ENCODE measurements at regions not wholly inside any gene's neighbourhood (a gene's known extent, or its start where the extent isn't known, plus 50 kb on each side); places are given as distances from the start of the nearest gene placed in this dataset.
A peak's percentile ranks its signal among the peaks of the same experiment; 100 is the strongest.

DNA sequence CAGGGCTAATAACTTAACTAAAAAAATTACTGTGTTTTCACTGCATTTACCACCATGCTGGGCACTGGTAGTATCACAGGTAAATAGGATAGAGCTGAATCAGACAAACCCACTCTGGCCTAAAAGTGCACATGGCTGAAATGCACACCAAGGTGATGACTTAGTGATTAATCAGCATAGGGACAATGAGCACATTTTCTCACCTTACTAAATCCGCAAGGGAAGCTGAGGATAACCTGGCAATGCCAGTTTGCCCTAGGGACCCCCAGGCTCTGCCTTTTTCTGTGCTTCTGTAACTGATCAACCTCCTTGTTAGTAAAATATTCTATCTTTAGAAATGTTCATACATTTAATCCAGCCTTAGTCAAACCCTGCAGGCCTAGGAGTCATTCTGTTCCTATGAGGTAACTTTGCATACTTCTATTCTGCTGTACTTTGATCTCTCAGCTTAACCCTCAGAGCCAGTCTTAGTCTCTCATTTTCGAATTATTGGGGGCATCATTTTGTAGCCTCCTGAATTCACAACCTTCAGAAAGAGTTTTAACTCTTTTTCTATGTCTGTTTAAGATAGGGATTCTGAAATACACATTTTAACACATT, 562.9 kb upstream of the KCNMB2 start:
- no peaks in the 10 kb centered on the region for H3K27me3 Mint-ChIP-seq (ENCODE audit: low read depth)
- H3K4me3 Mint-ChIP-seq, result no peak overlapping the region
- DNase-seq (no peak), ATAC-seq (replicated peaks in 1 of 2) (peak in 1 of 2 donors; percentile 57)
- H3K36me3 Mint-ChIP-seq (ENCODE audit: insufficient read depth in 2 of 2), result no peaks in the 10 kb centered on the region
- no peaks in the 10 kb centered on the region for H3K9me3 Mint-ChIP-seq
- H3K27ac Mint-ChIP-seq, result no peak overlapping the region
- peaks cover 6% of the 10 kb centered on the region for H3K4me1 Mint-ChIP-seq (ENCODE audit: low read depth)

DNA sequence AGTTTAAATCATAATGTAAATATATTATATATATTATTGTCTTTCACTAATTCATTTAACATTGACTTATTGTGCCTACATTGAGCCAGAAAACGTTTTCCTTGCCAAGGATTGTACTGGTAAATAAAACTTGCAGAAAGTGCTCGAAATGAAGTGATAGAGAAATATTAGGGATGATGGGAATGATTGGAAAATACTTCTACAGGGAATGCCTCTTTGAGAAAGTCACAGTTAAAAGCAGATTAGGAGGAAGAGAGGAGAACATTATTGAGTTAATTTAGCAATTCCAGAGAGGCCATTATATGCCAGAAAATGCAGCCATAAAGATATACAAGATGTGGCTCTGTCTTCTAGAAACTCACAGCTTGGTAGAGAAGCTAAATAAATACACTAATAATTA, 560.0 kb upstream of the KCNMB2 start:
- no peak overlapping the region for H3K4me3 Mint-ChIP-seq
- H3K36me3 Mint-ChIP-seq (ENCODE audit: insufficient read depth in 2 of 2), result no peaks in the 10 kb centered on the region
- H3K4me1 Mint-ChIP-seq (ENCODE audit: low read depth), result peaks cover 6% of the 10 kb centered on the region
- no peaks in the 10 kb centered on the region for H3K27me3 Mint-ChIP-seq (ENCODE audit: low read depth)
- no peaks in the 10 kb centered on the region for H3K9me3 Mint-ChIP-seq
- ATAC-seq (replicated peaks in 1 of 2), result no peak
- no peak for DNase-seq
- no peak overlapping the region for H3K27ac Mint-ChIP-seq

DNA sequence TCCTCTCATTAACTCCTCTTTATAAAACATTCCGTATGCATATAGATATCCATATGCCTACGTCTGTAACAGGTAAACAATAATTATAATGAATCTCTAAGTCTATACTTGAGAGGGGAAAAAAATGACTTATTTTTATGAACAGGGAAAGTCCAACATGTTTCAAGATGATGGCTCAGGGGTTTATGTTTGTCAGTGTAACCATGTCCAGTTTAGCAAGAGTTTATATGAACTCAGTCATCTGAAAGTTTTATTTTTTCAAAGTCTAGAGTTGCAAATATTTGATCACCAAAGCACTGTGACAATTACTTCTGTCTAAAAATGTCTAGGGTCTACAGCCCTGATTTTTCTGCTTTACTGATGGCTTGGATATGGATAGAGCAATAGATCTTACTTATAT, 559.4 kb upstream of the KCNMB2 start:
- no peaks in the 10 kb centered on the region for H3K36me3 Mint-ChIP-seq (ENCODE audit: insufficient read depth in 2 of 2)
- H3K4me3 Mint-ChIP-seq, result no peak overlapping the region
- H3K9me3 Mint-ChIP-seq, result no peaks in the 10 kb centered on the region
- H3K27me3 Mint-ChIP-seq (ENCODE audit: low read depth), result no peaks in the 10 kb centered on the region
- DNase-seq (no peak), ATAC-seq (replicated peaks in 1 of 2) (no peak)
- no peak overlapping the region for H3K27ac Mint-ChIP-seq
- H3K4me1 Mint-ChIP-seq (ENCODE audit: low read depth), result peaks cover 13% of the 10 kb centered on the region

- DNase-seq, result peak; percentile 8 to 18
- Mint-ChIP-seq H3K9me3 (peaks cover 0 to 1% of the 10 kb centered on the region in 2 donors), H3K36me3 (ENCODE audit: insufficient read depth in 2 of 2) (no peaks in the 10 kb centered on the region), H3K4me3 (no peak overlapping the region), H3K27ac (peak overlapping the region; percentile 73), H3K27me3 (ENCODE audit: low read depth) (no peaks in the 10 kb centered on the region), H3K4me1 (ENCODE audit: low read depth) (peaks cover 19% of the 10 kb centered on the region)
- ATAC-seq (replicated peaks in 1 of 2), result peak; percentile 79 to 93
These were observed 558.7 kb upstream of the KCNMB2 start for GRCh38 chr3:177977381-177978158.

DNA sequence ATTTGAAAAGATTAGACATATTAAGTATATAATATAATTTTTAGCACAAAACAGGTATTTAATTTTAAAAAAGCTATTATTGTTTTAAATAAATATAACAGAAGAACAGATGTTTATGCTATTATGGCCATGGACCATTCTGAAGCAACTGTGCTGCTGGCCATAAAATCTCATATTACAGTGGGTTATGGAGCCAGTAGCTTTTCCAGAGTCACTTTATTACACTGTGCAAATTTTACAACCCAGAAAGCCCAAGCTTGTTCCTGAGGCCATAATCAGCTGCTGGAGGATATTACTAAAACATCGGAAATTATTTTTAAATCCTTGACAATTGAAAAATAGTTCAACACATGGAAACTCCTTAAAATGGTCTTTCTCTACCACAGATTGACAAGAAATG, 557.3 kb upstream of the KCNMB2 start:
- DNase-seq, result no peak
- ATAC-seq (replicated peaks in 1 of 2), result no peak
- Mint-ChIP-seq H3K4me1 (ENCODE audit: low read depth) (peaks cover 19% of the 10 kb centered on the region), H3K9me3 (peaks cover 0 to 4% of the 10 kb centered on the region in 2 donors), H3K27me3 (ENCODE audit: low read depth) (no peaks in the 10 kb centered on the region), H3K36me3 (ENCODE audit: insufficient read depth in 2 of 2) (no peaks in the 10 kb centered on the region), H3K27ac (no peak overlapping the region), H3K4me3 (no peak overlapping the region)

- H3K4me3 Mint-ChIP-seq, result no peak overlapping the region
- peaks cover 19% of the 10 kb centered on the region for H3K4me1 Mint-ChIP-seq (ENCODE audit: low read depth)
- DNase-seq, result no peak
- no peak overlapping the region for H3K27ac Mint-ChIP-seq
- no peaks in the 10 kb centered on the region for H3K27me3 Mint-ChIP-seq (ENCODE audit: low read depth)
- no peaks in the 10 kb centered on the region for H3K36me3 Mint-ChIP-seq (ENCODE audit: insufficient read depth in 2 of 2)
- peaks cover 0 to 4% of the 10 kb centered on the region in 2 donors for H3K9me3 Mint-ChIP-seq
- ATAC-seq (replicated peaks in 1 of 2), result no peak
These were observed 556.5 kb upstream of the KCNMB2 start for GRCh38 chr3:177979703-177980102.

GRCh38 chr3:177981576-177981975, 554.7 kb upstream of the KCNMB2 start:
- Mint-ChIP-seq H3K4me3 (no peak overlapping the region), H3K4me1 (ENCODE audit: low read depth) (peaks cover 19% of the 10 kb centered on the region), H3K9me3 (peaks cover 2 to 4% of the 10 kb centered on the region in 2 donors), H3K27me3 (ENCODE audit: low read depth) (no peaks in the 10 kb centered on the region), H3K27ac (no peak overlapping the region), H3K36me3 (ENCODE audit: insufficient read depth in 2 of 2) (no peaks in the 10 kb centered on the region)
- DNase-seq, result no peak
- ATAC-seq (replicated peaks in 1 of 2), result peak in 1 of 2 donors; percentile 25

DNA sequence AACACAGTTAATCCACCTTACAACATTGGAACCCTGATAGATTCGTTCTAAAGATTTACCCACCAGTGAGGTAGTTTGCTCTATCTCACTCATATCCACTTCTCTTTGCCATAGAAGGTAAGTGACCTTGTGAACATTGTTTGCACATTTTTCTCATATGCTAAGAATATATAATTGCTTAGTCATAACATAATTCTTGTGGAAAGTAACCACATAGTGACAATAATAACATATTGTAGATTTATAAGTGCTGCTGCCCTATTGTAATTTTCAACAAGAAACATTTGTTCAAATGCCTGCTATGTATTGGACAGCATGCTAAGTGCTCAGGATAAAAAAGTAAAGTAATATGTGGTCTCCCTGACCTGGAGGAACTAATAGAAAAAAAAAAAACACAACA, 554.2 kb upstream of the KCNMB2 start:
- Mint-ChIP-seq H3K4me1 (ENCODE audit: low read depth) (peaks cover 19% of the 10 kb centered on the region), H3K4me3 (no peak overlapping the region), H3K36me3 (ENCODE audit: insufficient read depth in 2 of 2) (no peaks in the 10 kb centered on the region), H3K27ac (no peak overlapping the region), H3K9me3 (peaks cover 2 to 4% of the 10 kb centered on the region in 2 donors), H3K27me3 (ENCODE audit: low read depth) (no peaks in the 10 kb centered on the region)
- DNase-seq, result no peak
- peak; percentile 28 to 51 for ATAC-seq (replicated peaks in 1 of 2)

DNA sequence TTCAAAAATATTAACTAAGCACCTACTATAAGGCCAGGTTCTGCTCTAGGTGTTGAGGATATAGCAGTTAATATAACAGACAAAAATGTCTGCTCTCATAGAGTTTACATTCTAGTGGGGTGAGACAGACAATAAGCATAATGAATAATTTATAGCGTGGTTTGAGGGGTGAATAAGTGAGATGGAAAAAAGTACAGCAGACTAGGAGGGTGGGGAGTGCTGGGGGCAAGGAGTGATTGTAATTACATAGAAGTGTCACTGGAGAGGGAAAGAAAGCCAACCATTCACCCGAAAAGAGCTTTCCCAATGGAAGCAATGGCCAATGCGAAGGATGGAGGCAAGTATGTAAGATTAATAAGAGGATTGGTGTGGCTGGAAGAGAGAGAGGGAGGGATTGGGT, 552.9 kb upstream of the KCNMB2 start:
- no peak for DNase-seq
- Mint-ChIP-seq H3K27ac (no peak overlapping the region), H3K36me3 (ENCODE audit: insufficient read depth in 2 of 2) (no peaks in the 10 kb centered on the region), H3K4me3 (no peak overlapping the region), H3K9me3 (peaks cover 2 to 4% of the 10 kb centered on the region in 2 donors), H3K27me3 (ENCODE audit: low read depth) (no peaks in the 10 kb centered on the region), H3K4me1 (ENCODE audit: low read depth) (peaks cover 14% of the 10 kb centered on the region)
- no peak for ATAC-seq (replicated peaks in 1 of 2)

DNA sequence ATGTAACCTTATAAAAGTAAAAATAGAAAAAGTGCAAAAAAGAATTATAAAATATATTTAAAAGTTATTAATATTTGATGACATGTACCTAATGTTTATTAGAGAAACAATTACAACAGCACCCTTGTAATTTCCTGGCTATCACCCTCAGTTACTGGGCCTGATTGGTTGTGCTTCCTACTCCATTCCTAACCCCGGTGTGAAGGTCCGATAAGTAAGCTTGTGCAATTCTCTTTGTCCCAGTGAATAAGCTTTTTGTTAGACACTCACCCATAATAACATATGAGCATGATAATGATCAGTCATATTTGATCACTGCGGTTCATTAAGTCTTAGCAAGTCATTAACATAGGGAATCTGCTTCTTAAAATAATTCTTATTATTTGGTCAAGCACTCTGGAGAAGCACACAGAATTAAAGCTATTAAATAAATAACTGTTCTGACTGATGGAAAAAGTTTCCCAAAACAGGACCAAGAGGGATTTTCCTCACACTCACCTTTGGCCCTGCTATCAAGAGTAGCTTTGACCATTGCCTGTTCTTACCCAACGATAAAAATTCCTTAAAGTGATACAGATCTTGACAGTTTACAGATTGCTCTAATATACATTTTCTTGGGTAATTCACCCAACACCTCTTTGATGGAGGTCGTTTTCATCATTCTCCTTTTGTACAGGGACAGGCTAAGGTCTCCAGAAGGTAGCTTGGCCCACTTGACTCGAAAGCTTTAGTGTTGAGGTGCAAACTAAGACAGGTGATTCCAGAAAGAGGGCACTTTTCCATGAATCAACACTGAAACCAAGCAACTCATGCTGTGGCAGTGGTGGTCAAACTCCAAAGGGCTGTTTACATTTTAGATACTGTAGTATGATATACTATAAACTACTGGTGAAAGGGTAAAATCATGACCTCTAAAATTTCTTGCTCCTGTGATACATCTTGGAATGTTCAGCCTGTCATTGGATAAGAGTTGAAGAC, 543.0 kb upstream of the KCNMB2 start:
- peaks cover 0 to 3% of the 10 kb centered on the region in 2 donors for H3K36me3 Mint-ChIP-seq (ENCODE audit: insufficient read depth in 2 of 2)
- no peaks in the 10 kb centered on the region for H3K27me3 Mint-ChIP-seq (ENCODE audit: low read depth)
- no peak overlapping the region for H3K27ac Mint-ChIP-seq
- no peak for ATAC-seq (replicated peaks in 1 of 2)
- H3K4me1 Mint-ChIP-seq (ENCODE audit: low read depth), result peaks cover 32% of the 10 kb centered on the region
- H3K9me3 Mint-ChIP-seq, result peaks cover 0 to under 1% of the 10 kb centered on the region in 2 donors
- DNase-seq, result no peak
- H3K4me3 Mint-ChIP-seq, result no peak overlapping the region

- H3K27me3 Mint-ChIP-seq (ENCODE audit: low read depth), result no peaks in the 10 kb centered on the region
- DNase-seq, result no peak
- H3K4me1 Mint-ChIP-seq (ENCODE audit: low read depth), result peaks cover 32% of the 10 kb centered on the region
- peak overlapping the region; percentile 77 for H3K27ac Mint-ChIP-seq
- peak overlapping the region in 1 of 2 donors; percentile 63 for H3K4me3 Mint-ChIP-seq
- H3K36me3 Mint-ChIP-seq (ENCODE audit: insufficient read depth in 2 of 2), result peaks cover 6 to 11% of the 10 kb centered on the region in 2 donors
- peak; percentile 32 to 43 for ATAC-seq (replicated peaks in 1 of 2)
- peaks cover 3 to 5% of the 10 kb centered on the region in 2 donors for H3K9me3 Mint-ChIP-seq
These were observed 541.3 kb upstream of the KCNMB2 start for GRCh38 chr3:177994976-177995375.

DNA sequence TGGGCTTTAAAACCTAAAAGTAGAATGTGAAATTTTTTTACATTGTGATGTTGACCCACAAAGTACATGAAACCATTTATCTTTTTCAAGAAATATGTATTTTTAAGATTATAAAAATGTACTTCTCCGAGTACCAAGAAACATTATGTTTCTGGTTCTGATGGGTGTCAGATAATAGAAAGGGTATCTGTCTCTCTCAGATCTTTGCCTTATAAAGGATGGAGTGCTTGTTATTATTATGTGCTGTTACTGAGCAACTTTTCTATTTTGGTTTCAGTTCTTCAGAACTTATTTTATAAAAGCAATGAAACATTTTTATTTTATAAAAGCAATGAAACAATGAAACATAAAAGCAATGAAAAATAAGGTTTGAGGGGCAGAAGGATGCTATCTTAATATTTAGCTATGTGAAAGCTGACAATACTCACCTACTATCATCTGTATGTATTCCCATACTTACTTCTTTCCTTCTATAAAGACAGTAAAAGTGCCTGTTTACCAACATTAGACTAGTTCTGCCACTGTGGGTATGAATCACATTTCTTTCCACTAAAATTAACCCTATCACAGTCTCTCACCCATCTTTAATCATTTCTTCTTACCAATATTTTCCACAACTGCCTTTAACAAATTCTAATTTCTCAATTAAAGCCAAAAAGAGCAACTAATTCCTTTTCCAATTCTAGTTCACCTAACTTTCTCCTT, 540.7 kb upstream of the KCNMB2 start:
- H3K4me3 Mint-ChIP-seq, result peak overlapping the region; percentile 2 to 48
- ATAC-seq (replicated peaks in 1 of 2), result peak; percentile 47 to 63

More for the DNA sequence above, 540.7 kb upstream of the KCNMB2 start:
- peaks cover 3 to 5% of the 10 kb centered on the region in 2 donors for H3K9me3 Mint-ChIP-seq
- H3K27me3 Mint-ChIP-seq (ENCODE audit: low read depth), result no peaks in the 10 kb centered on the region
- H3K27ac Mint-ChIP-seq, result peak overlapping the region; percentile 77
- DNase-seq, result no peak
- peaks cover 8 to 15% of the 10 kb centered on the region in 2 donors for H3K36me3 Mint-ChIP-seq (ENCODE audit: insufficient read depth in 2 of 2)
- peaks cover 32% of the 10 kb centered on the region for H3K4me1 Mint-ChIP-seq (ENCODE audit: low read depth)

All from activated T-cell treated with anti-CD3 and anti-CD28 coated beads, Interleukin-2, amount 50 U/mL, for 72 hours (primary cell).